Neuronal stem cell (in vitro differentiated cells): ENCODE measurements at regions not wholly inside any gene's neighbourhood (a gene's known extent, or its start where the extent isn't known, plus 50 kb on each side); places are given as distances from the start of the nearest gene placed in this dataset.

Experiments
- DNase-seq: peaks from one replicate; pipeline ENCODE4 v3.0.0-alpha.2; 2013; ENCODE audit warnings: low spot score
- H2AFZ ChIP-seq: one replicate; pipeline ENCODE4 v1.6.1; 2013; ENCODE audit warnings: mild to moderate bottlenecking, low read length, inconsistent platforms
- H2AK5ac ChIP-seq: 2 replicates; pipeline ENCODE4 v1.6.1; 2013; ENCODE audit warnings: low read depth, mild to moderate bottlenecking, inconsistent platforms, low read length, moderate library complexity, mixed read lengths
- H2BK120ac ChIP-seq: 2 replicates; pipeline ENCODE4 v1.6.1; 2013; ENCODE audit warnings: low read depth, mild to moderate bottlenecking, inconsistent platforms, low read length, moderate library complexity, mixed read lengths
- H2BK12ac ChIP-seq: one replicate; pipeline ENCODE4 v1.6.1; 2013; ENCODE audit warnings: low read length, inconsistent platforms
- H2BK15ac ChIP-seq: 2 replicates; pipeline ENCODE4 v1.6.1; 2013; ENCODE audit warnings: mild to moderate bottlenecking, low read length, inconsistent platforms, mixed read lengths
- H2BK5ac ChIP-seq: one replicate; pipeline ENCODE4 v1.6.1; 2013; ENCODE audit warnings: inconsistent platforms, mild to moderate bottlenecking, low read length, moderate library complexity
- H3K14ac ChIP-seq: one replicate; pipeline ENCODE4 v1.6.1; 2013; ENCODE audit warnings: low read length, inconsistent platforms
- H3K18ac ChIP-seq: 2 replicates; pipeline ENCODE4 v1.6.1; 2013; ENCODE audit warnings: low read length, inconsistent platforms
- H3K23ac ChIP-seq: 2 replicates; pipeline ENCODE4 v1.6.1; 2013; ENCODE audit warnings: low read depth, mild to moderate bottlenecking, mixed read lengths, low read length, inconsistent platforms; ENCODE audit not compliant: poor library complexity
- H3K27ac ChIP-seq: replicated peaks from 3 replicates; pipeline ENCODE4 v1.5.1; 2013; ENCODE audit warnings: low read length, inconsistent platforms
- H3K27me3 ChIP-seq, 3 experiments: 2 replicates each; pipeline ENCODE4 v1.6.1; 2013; ENCODE audit warnings: low read length in 3 of 3, mild to moderate bottlenecking in 2 of 3, inconsistent platforms in 1 of 3, low read depth in 1 of 3, mixed read lengths in 1 of 3, moderate library complexity in 1 of 3; ENCODE audit not compliant: control insufficient read depth in 3 of 3, insufficient read depth in 3 of 3
- H3K36me3 ChIP-seq, 2 donors: replicated peaks in 1 of 2; 2 replicates each; pipeline ENCODE4 v1.6.1; 2013; ENCODE audit warnings: low read length in 2 of 2; ENCODE audit not compliant: control insufficient read depth in 2 of 2, insufficient read depth in 2 of 2
- H3K4ac ChIP-seq: 2 replicates; pipeline ENCODE4 v1.6.1; 2013; ENCODE audit warnings: inconsistent platforms, mild to moderate bottlenecking, low read length, moderate library complexity
- H3K4me1 ChIP-seq, 2 donors: 1 replicate in 1 of 2; 2 replicates in 1 of 2; pipeline ENCODE4 v1.6.1; 2013; ENCODE audit warnings: low read length in 2 of 2, low read depth in 1 of 2; ENCODE audit not compliant: control insufficient read depth in 2 of 2, insufficient read depth in 1 of 2
- H3K4me2 ChIP-seq: one replicate; pipeline ENCODE4 v1.6.1; 2013; ENCODE audit warnings: mild to moderate bottlenecking, low read length, inconsistent platforms; ENCODE audit not compliant: insufficient read depth, poor library complexity, severe bottlenecking
- H3K4me3 ChIP-seq, 2 donors: 2 replicates each; pipeline ENCODE4 v1.5.1; 2013; ENCODE audit warnings: low read length in 2 of 2, mild to moderate bottlenecking in 2 of 2, inconsistent platforms in 1 of 2, moderate library complexity in 1 of 2
- H3K79me1 ChIP-seq: one replicate; pipeline ENCODE4 v1.6.1; 2013; ENCODE audit warnings: low read depth, mild to moderate bottlenecking, inconsistent platforms, low read length, moderate library complexity
- H3K9ac ChIP-seq: one replicate; pipeline ENCODE4 v1.6.1; 2013; ENCODE audit warnings: mild to moderate bottlenecking, low read depth, low read length, inconsistent platforms; ENCODE audit not compliant: poor library complexity
- H3K9me3 ChIP-seq, 2 donors: replicated peaks in 1 of 2; 2 replicates each; pipeline versions ENCODE3 to v1.6.1; 2013; ENCODE audit warnings: low read length in 2 of 2, mild to moderate bottlenecking in 2 of 2, inconsistent platforms in 1 of 2, low read depth in 1 of 2, mixed read lengths in 1 of 2, moderate library complexity in 1 of 2; ENCODE audit not compliant: control insufficient read depth in 2 of 2, insufficient read depth in 1 of 2
- H4K8ac ChIP-seq: one replicate; pipeline ENCODE4 v1.6.1; 2013; ENCODE audit warnings: low read depth, mild to moderate bottlenecking, inconsistent platforms, low read length, moderate library complexity
- H4K91ac ChIP-seq: one replicate; pipeline ENCODE4 v1.6.1; 2013; ENCODE audit warnings: low read length, low read depth, mild to moderate bottlenecking, inconsistent platforms; ENCODE audit not compliant: poor library complexity
- WGBS, 2 donors: extraction: QIAGEN DNeasy Blood & Tissue Kit; methylation state at CpG; one replicate each; pipeline ENCODE4 v1.1.7; 2013; ENCODE audit warnings: missing lambda C conversion rate in 2 of 2, mixed read lengths in 1 of 2; ENCODE audit not compliant: insufficient read length in 2 of 2, insufficient replicate concordance in 1 of 2; ENCODE audit errors: extremely low coverage in 2 of 2; 5-methylcytosine and 5-hydroxymethylcytosine counted together

GRCh38 chr13:54198911-54199310 lies 1170.3 kb downstream of the OLFM4 start:
- Histone ChIP-seq H3K27ac (no peak overlapping the region), H4K91ac (no peak overlapping the region), H3K79me1 (no peaks in the 10 kb centered on the region), H3K27me3 (no peaks in the 10 kb centered on the region), H3K4me2 (no peak overlapping the region), H3K18ac (no peak overlapping the region), H3K9ac (no peak overlapping the region), H3K14ac (no peak overlapping the region), H2BK15ac (no peak overlapping the region), H2BK5ac (no peak overlapping the region), H3K4me3 (no peak overlapping the region), H2AFZ (no peak overlapping the region), H4K8ac (no peak overlapping the region), H3K4ac (no peak overlapping the region), H2BK120ac (no peak overlapping the region), H3K4me1 (peaks cover 0 to 3% of the 10 kb centered on the region in 2 donors), H3K23ac (no peak overlapping the region), H2BK12ac (no peak overlapping the region), H2AK5ac (no peak overlapping the region), H3K9me3 (no peaks in the 10 kb centered on the region), H3K36me3 (no peaks in the 10 kb centered on the region)
- WGBS, 2 donors: no CpG with 5 or more reads among the region's 2 CpGs
- peak; percentile 41 for DNase-seq

- no peak overlapping the region for H2BK5ac ChIP-seq
- H3K18ac ChIP-seq: no peak overlapping the region
- no peak overlapping the region for H4K91ac ChIP-seq
- H3K4me1 ChIP-seq: peaks cover 0 to 5% of the 10 kb centered on the region in 2 donors
- no peak overlapping the region for H3K27ac ChIP-seq
- no CpG with 5 or more reads among the region's 1 CpG for WGBS, 2 donors
- no peaks in the 10 kb centered on the region for H3K36me3 ChIP-seq
- H2AK5ac ChIP-seq: no peak overlapping the region
- H3K9me3 ChIP-seq: no peaks in the 10 kb centered on the region
- no peak overlapping the region for H2BK120ac ChIP-seq
- no peaks in the 10 kb centered on the region for H3K79me1 ChIP-seq
- no peak overlapping the region for H2BK12ac ChIP-seq
- H3K27me3 ChIP-seq: no peaks in the 10 kb centered on the region
- H3K14ac ChIP-seq: no peak overlapping the region
- no peak overlapping the region for H4K8ac ChIP-seq
- no peak overlapping the region for H3K23ac ChIP-seq
- no peak overlapping the region for H3K4ac ChIP-seq
- H3K9ac ChIP-seq: no peak overlapping the region
- no peak overlapping the region for H2AFZ ChIP-seq
- no peak overlapping the region for H3K4me2 ChIP-seq
- H3K4me3 ChIP-seq: no peak overlapping the region
- no peak for DNase-seq
- no peak overlapping the region for H2BK15ac ChIP-seq
These were observed 1178.0 kb downstream of the OLFM4 start for GRCh38 chr13:54206626-54207025.

- Histone ChIP-seq H3K23ac (no peak overlapping the region), H3K79me1 (no peaks in the 10 kb centered on the region), H3K27ac (no peak overlapping the region), H3K4ac (no peak overlapping the region), H3K9me3 (no peaks in the 10 kb centered on the region), H4K91ac (no peak overlapping the region), H2AFZ (peak overlapping the region; percentile 66), H2BK120ac (no peak overlapping the region), H4K8ac (no peak overlapping the region), H3K36me3 (no peaks in the 10 kb centered on the region), H3K18ac (no peak overlapping the region), H2AK5ac (no peak overlapping the region), H3K27me3 (no peaks in the 10 kb centered on the region), H3K14ac (no peak overlapping the region), H3K4me1 (peaks cover 0 to 5% of the 10 kb centered on the region in 2 donors), H2BK15ac (no peak overlapping the region), H3K9ac (no peak overlapping the region), H2BK5ac (no peak overlapping the region), H3K4me2 (no peak overlapping the region), H2BK12ac (no peak overlapping the region), H3K4me3 (no peak overlapping the region)
- DNase-seq: no peak
- no CpG with 5 or more reads among the region's 2 CpGs for WGBS, 2 donors
These were observed 1181.9 kb downstream of the OLFM4 start for GRCh38 chr13:54210397-54211049.

- no peak overlapping the region for H2BK5ac ChIP-seq
- H3K9ac ChIP-seq: no peak overlapping the region
- no peak overlapping the region for H4K91ac ChIP-seq
- H2BK120ac ChIP-seq: no peak overlapping the region
- H3K27ac ChIP-seq: no peak overlapping the region
- no peaks in the 10 kb centered on the region for H3K36me3 ChIP-seq
- H2AFZ ChIP-seq: no peak overlapping the region
- no peak overlapping the region for H2AK5ac ChIP-seq
- WGBS, 2 donors: no CpG with 5 or more reads among the region's 2 CpGs
- no peak overlapping the region for H3K23ac ChIP-seq
- H3K18ac ChIP-seq: no peak overlapping the region
- no peak overlapping the region for H3K4me2 ChIP-seq
- no peak overlapping the region for H3K14ac ChIP-seq
- H3K79me1 ChIP-seq: no peaks in the 10 kb centered on the region
- H2BK12ac ChIP-seq: no peak overlapping the region
- no peaks in the 10 kb centered on the region for H3K27me3 ChIP-seq
- DNase-seq: no peak
- H4K8ac ChIP-seq: no peak overlapping the region
- no peaks in the 10 kb centered on the region for H3K4me1 ChIP-seq
- no peak overlapping the region for H3K4me3 ChIP-seq
- no peak overlapping the region for H3K4ac ChIP-seq
- H3K9me3 ChIP-seq: peaks cover 0 to 7% of the 10 kb centered on the region in 2 donors
- H2BK15ac ChIP-seq: no peak overlapping the region
These were observed 1187.6 kb downstream of the OLFM4 start for GRCh38 chr13:54216221-54216620.
